GM19468 (cell line): ENCODE measurements at regions not wholly inside any gene's neighbourhood (a gene's known extent, or its start where the extent isn't known, plus 50 kb on each side); places are given as distances from the start of the nearest gene placed in this dataset.

Experiments used
- ATAC-seq: cut with Tn5 transposase; IDR thresholded peaks from one replicate; pipeline ENCODE4 v1.9.1; 2021; ENCODE audit warnings: mild to moderate bottlenecking, moderate library complexity, moderate number of reproducible peaks; ENCODE audit not compliant: unreplicated experiment; ENCODE audit errors: extremely low read depth

GRCh38 chr16:14337303-14338191 is 266.4 kb downstream of the MRTFB start:
- ATAC-seq: no peak

- no peak for ATAC-seq
Measured at GRCh38 chr16:14335297-14335696, 264.2 kb downstream of the MRTFB start.

GRCh38 chr16:14334366-14335080 is 263.4 kb downstream of the MRTFB start:
- no peak for ATAC-seq

- no peak for ATAC-seq
Measured at GRCh38 chr16:14333361-14333760, 262.2 kb downstream of the MRTFB start.

- no peak for ATAC-seq
Measured at GRCh38 chr16:14331020-14331419, 259.9 kb downstream of the MRTFB start.

GRCh38 chr16:14329727-14330350 is 258.7 kb downstream of the MRTFB start:
- ATAC-seq: no peak

- ATAC-seq: no peak
Measured at GRCh38 chr16:14325502-14326401, 254.6 kb downstream of the MRTFB start.

GRCh38 chr16:14324581-14324980 is 253.5 kb downstream of the MRTFB start:
- ATAC-seq: no peak

- ATAC-seq: no peak
Measured at GRCh38 chr16:14322186-14322585, 251.1 kb downstream of the MRTFB start.

- ATAC-seq: no peak
Measured at GRCh38 chr16:14321542-14321941, 250.4 kb downstream of the MRTFB start.

GRCh38 chr16:14320406-14320805 is 249.3 kb downstream of the MRTFB start:
- ATAC-seq: no peak
